IPS DF 6.9 (cell line): ENCODE measurements at regions not wholly inside any gene's neighbourhood (a gene's known extent, or its start where the extent isn't known, plus 50 kb on each side); places are given as distances from the start of the nearest gene placed in this dataset.

ENCODE experiments used
- DNase-seq: peaks from one replicate; pipeline ENCODE4 v3.0.0-alpha.2; 2013; ENCODE audit warnings: low read depth, low spot score
- H3K27ac ChIP-seq: one replicate; pipeline ENCODE4 v1.5.1; 2013; ENCODE audit warnings: low read length, control low read depth
- H3K27me3 ChIP-seq: 2 replicates; pipeline ENCODE4 v1.6.1; 2013; ENCODE audit warnings: mild to moderate bottlenecking, low read length; ENCODE audit not compliant: control insufficient read depth, insufficient read depth
- H3K36me3 ChIP-seq: 2 replicates; pipeline ENCODE4 v1.6.1; 2013; ENCODE audit warnings: low read length; ENCODE audit not compliant: control insufficient read depth, insufficient read depth
- H3K4me1 ChIP-seq: 2 replicates; pipeline ENCODE4 v1.6.1; 2013; ENCODE audit warnings: low read length; ENCODE audit not compliant: control insufficient read depth, insufficient read depth
- H3K4me3 ChIP-seq: 2 replicates; pipeline ENCODE4 v1.5.1; 2013; ENCODE audit warnings: mild to moderate bottlenecking, low read length
- H3K9me3 ChIP-seq: 2 replicates; pipeline ENCODE4 v1.6.1; 2013; ENCODE audit warnings: low read length, inconsistent platforms; ENCODE audit not compliant: control insufficient read depth, insufficient read depth
- WGBS: extraction: QIAGEN DNeasy Blood & Tissue Kit; methylation state at CpG from one replicate; pipeline ENCODE4 v1.1.7; 2013; ENCODE audit warnings: mixed read lengths, missing lambda C conversion rate; ENCODE audit not compliant: insufficient read length, insufficient coverage; 5-methylcytosine and 5-hydroxymethylcytosine counted together

GRCh38 chr5:2658881-2659470 lies 92.5 kb downstream of the IRX2 start:
- no peak for DNase-seq
- no peak overlapping the region for H3K4me3 ChIP-seq
- no peaks in the 10 kb centered on the region for H3K27me3 ChIP-seq
- H3K4me1 ChIP-seq, result no peaks in the 10 kb centered on the region
- H3K9me3 ChIP-seq, result no peaks in the 10 kb centered on the region
- H3K27ac ChIP-seq, result no peak overlapping the region
- no peaks in the 10 kb centered on the region for H3K36me3 ChIP-seq
- no CpG with 5 or more reads among the region's 18 CpGs for WGBS

DNA sequence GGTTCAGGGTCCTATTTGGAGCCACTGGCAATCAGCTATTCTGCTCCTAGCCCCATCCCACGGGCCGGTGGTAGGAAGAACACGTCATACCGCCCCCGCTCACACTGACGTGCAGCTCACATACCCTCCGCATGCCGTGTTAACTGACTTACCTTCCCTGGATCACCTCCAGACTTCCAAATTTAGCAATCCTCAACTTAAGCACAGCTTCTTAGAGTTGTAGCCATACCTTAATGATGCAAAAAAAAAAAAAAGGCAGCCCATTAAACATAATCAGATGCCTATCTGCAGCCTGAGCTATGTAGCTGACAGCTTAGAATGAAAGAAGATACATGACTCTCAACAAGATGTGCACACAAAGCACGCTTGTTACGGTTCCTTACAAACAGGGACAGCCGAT lies 93.0 kb downstream of the IRX2 start:
- Histone ChIP-seq H3K27ac (no peak overlapping the region), H3K9me3 (no peaks in the 10 kb centered on the region), H3K4me1 (no peaks in the 10 kb centered on the region), H3K36me3 (no peaks in the 10 kb centered on the region), H3K27me3 (no peaks in the 10 kb centered on the region), H3K4me3 (no peak overlapping the region)
- WGBS, result no CpG with 5 or more reads among the region's 11 CpGs
- DNase-seq, result no peak

DNA sequence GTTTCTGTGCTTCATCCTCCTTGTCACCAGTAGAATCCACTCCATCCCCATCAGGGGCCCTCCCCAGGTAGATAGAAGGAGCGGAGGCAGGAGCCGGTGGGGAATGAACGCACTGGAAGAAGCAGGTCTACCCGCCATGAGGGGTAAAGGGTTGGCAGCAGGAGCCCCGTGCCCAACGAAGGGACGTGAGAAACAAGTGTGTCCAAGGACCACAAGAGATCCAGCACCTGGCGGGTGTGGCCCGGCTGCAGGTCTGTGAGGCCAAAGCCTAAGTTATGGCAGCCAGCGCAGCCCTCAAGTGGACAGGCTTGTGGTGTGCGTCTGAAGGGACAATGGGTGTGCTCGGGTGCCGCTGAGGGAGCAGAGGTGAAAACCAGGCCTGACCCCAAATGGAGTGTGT lies 94.3 kb downstream of the IRX2 start:
- H3K36me3 ChIP-seq, result no peaks in the 10 kb centered on the region
- H3K27me3 ChIP-seq, result no peaks in the 10 kb centered on the region
- H3K9me3 ChIP-seq, result no peaks in the 10 kb centered on the region
- DNase-seq, result no peak
- WGBS, result no CpG with 5 or more reads among the region's 13 CpGs
- no peaks in the 10 kb centered on the region for H3K4me1 ChIP-seq
- no peak overlapping the region for H3K27ac ChIP-seq
- no peak overlapping the region for H3K4me3 ChIP-seq

- DNase-seq, result no peak
- no peaks in the 10 kb centered on the region for H3K4me1 ChIP-seq
- no peak overlapping the region for H3K27ac ChIP-seq
- H3K27me3 ChIP-seq, result no peaks in the 10 kb centered on the region
- no peaks in the 10 kb centered on the region for H3K36me3 ChIP-seq
- no peak overlapping the region for H3K4me3 ChIP-seq
- H3K9me3 ChIP-seq, result no peaks in the 10 kb centered on the region
- no CpG with 5 or more reads among the region's 11 CpGs for WGBS
These were observed 95.3 kb downstream of the IRX2 start for GRCh38 chr5:2656206-2656605.

DNA sequence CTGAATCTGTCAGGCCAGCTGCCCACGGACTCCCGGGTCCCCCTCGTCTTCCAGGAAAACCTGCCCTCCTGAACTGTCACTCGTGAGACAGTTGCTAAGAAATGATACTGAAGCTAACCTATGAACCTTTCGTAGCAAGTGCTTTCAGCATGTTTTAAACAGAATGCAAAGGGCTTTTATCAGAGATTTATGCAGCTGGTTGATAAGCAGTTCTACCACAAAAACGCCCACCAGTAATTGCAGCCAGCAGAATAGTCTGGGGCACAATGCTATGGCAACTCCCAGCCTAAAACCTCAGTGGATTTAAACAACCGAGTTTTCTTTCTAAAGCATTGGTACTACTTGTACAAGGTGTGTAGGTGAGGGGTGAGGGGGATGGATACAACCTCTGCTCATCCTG lies 97.5 kb downstream of the IRX2 start:
- Histone ChIP-seq H3K27me3 (no peaks in the 10 kb centered on the region), H3K36me3 (no peaks in the 10 kb centered on the region), H3K4me1 (no peaks in the 10 kb centered on the region), H3K4me3 (no peak overlapping the region), H3K9me3 (no peaks in the 10 kb centered on the region), H3K27ac (no peak overlapping the region)
- no peak for DNase-seq
- WGBS, result no CpG with 5 or more reads among the region's 7 CpGs

DNA sequence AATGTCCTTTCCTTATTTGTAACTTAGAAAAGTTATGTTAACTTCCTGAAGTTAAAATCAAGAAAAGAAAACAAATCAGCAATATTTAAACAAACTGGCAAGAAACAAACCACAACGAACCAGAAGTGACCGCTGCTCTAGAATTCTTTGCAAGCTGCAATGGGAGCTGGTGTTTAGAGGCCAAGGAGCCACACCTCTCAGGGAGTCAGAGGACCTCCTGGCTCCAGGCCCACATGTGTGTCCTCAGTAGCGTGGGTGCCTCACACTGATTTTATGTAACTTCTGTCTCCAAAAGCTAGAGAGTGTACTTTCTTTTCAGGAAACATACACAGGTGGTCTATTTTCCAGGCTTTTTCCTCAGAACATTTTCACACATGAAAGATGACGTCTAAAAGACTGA lies 100.4 kb downstream of the IRX2 start:
- no peak for DNase-seq
- Histone ChIP-seq H3K27ac (no peak overlapping the region), H3K36me3 (no peaks in the 10 kb centered on the region), H3K4me3 (no peak overlapping the region), H3K4me1 (no peaks in the 10 kb centered on the region), H3K27me3 (no peaks in the 10 kb centered on the region), H3K9me3 (no peaks in the 10 kb centered on the region)
- WGBS, result no CpG with 5 or more reads among the region's 4 CpGs

GRCh38 chr5:2642684-2643345 lies 108.7 kb downstream of the IRX2 start:
- no CpG with 5 or more reads among the region's 27 CpGs for WGBS
- Histone ChIP-seq H3K27me3 (no peaks in the 10 kb centered on the region), H3K27ac (no peak overlapping the region), H3K9me3 (no peaks in the 10 kb centered on the region), H3K4me3 (no peak overlapping the region), H3K4me1 (no peaks in the 10 kb centered on the region), H3K36me3 (no peaks in the 10 kb centered on the region)
- no peak for DNase-seq

DNA sequence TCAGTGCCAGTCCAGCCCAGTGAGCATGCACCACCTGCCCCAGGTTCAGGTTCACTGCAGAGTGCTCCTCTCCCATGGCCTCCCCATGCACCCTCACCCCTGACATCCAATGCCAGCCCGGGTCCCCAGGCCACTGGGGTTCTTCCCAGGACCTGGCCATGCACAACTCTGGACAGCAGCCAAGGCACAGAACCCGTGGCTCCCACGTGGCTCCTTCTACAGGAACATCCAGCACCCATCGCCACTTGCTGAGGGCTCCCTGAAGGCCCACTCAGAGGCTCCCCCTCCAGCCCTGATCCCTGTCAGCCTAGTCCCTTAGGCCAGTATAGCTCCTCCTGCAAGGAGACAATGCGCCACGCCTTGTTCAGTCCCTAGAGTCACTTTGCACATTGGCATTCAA lies 110.8 kb downstream of the IRX2 start:
- no peak overlapping the region for H3K4me3 ChIP-seq
- H3K9me3 ChIP-seq, result no peaks in the 10 kb centered on the region
- no peaks in the 10 kb centered on the region for H3K4me1 ChIP-seq
- WGBS, result no CpG with 5 or more reads among the region's 6 CpGs
- no peak overlapping the region for H3K27ac ChIP-seq
- no peaks in the 10 kb centered on the region for H3K36me3 ChIP-seq
- DNase-seq, result no peak
- H3K27me3 ChIP-seq, result no peaks in the 10 kb centered on the region

DNA sequence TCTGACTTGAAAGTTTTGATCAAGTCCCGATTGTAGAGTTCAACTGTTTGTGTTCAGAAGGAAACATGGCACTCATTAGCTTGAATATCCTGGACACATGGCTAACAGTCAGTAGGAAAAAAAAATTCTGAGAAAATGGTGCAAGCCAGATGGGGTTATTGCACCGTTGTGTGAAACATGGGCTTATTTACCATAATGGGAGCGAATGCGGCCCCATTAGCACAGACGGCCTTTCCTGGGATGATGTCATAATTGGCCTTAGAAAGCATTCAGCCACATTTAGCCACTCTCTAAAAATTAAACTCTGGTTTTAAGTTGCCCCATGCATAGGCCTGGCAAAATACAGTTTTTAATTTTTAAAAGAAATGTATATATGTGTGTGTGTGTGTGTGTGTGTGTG lies 112.1 kb downstream of the IRX2 start:
- no peak for DNase-seq
- no CpG with 5 or more reads among the region's 5 CpGs for WGBS
- no peaks in the 10 kb centered on the region for H3K36me3 ChIP-seq

GRCh38 chr5:2634399-2635176 lies 116.9 kb downstream of the IRX2 start:
- H3K4me1 ChIP-seq, result no peaks in the 10 kb centered on the region
- DNase-seq, result no peak
- H3K27ac ChIP-seq, result no peak overlapping the region
- H3K36me3 ChIP-seq, result no peaks in the 10 kb centered on the region
- no peak overlapping the region for H3K4me3 ChIP-seq
- H3K9me3 ChIP-seq, result no peaks in the 10 kb centered on the region
- no peaks in the 10 kb centered on the region for H3K27me3 ChIP-seq
- no CpG with 5 or more reads among the region's 11 CpGs for WGBS

More for the DNA sequence above, 112.1 kb downstream of the IRX2 start:
- Histone ChIP-seq H3K27me3 (no peaks in the 10 kb centered on the region), H3K4me3 (no peak overlapping the region), H3K27ac (no peak overlapping the region), H3K9me3 (no peaks in the 10 kb centered on the region), H3K4me1 (no peaks in the 10 kb centered on the region)
